Thyroid gland (tissue), 4 donors: ENCODE measurements at regions not wholly inside any gene's neighbourhood (a gene's known extent, or its start where the extent isn't known, plus 50 kb on each side); places are given as distances from the start of the nearest gene placed in this dataset.

ENCODE experiments used
- POLR2A ChIP-seq, 2 donors: fragments of 450-650 bp; IDR thresholded peaks; one replicate each; pipeline ENCODE4 v1.6.1; 2017; ENCODE audit warnings: antibody characterized with exemption in 2 of 2, mild to moderate bottlenecking in 2 of 2, moderate library complexity in 1 of 2
- TF ChIP-seq, protein P1 (sequence below), 6 experiments: fragments of 200-600 bp in 3 of 6; fragments of 450-650 bp in 3 of 6; sonication (generic) in 3 of 6; IDR thresholded peaks; one replicate each; pipeline ENCODE4 v1.5.1; 2016 to 2019; ENCODE audit warnings: antibody characterized with exemption in 6 of 6, mild to moderate bottlenecking in 2 of 6, inconsistent platforms in 1 of 6, moderate library complexity in 1 of 6

DNA sequence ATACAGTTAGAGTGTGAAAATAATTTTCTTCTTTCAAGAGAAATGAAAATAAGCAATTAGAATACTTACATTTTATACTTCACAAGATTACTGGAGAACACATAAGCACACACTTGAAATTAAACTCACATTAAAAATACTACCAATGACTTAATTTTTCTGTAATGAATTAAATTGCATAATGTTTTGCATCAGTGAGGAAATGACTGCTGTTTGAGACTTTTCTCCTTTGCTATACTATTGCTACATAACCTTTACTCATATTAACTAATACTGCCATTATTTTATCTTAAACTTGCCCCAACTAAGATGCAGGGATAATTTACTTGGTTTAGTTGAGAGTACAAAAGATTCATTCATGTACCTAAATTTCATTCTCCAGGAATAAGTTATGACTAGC, 590.9 kb downstream of the ARAP2 start:
- TF ChIP-seq, protein P1, sequence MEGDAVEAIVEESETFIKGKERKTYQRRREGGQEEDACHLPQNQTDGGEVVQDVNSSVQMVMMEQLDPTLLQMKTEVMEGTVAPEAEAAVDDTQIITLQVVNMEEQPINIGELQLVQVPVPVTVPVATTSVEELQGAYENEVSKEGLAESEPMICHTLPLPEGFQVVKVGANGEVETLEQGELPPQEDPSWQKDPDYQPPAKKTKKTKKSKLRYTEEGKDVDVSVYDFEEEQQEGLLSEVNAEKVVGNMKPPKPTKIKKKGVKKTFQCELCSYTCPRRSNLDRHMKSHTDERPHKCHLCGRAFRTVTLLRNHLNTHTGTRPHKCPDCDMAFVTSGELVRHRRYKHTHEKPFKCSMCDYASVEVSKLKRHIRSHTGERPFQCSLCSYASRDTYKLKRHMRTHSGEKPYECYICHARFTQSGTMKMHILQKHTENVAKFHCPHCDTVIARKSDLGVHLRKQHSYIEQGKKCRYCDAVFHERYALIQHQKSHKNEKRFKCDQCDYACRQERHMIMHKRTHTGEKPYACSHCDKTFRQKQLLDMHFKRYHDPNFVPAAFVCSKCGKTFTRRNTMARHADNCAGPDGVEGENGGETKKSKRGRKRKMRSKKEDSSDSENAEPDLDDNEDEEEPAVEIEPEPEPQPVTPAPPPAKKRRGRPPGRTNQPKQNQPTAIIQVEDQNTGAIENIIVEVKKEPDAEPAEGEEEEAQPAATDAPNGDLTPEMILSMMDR (IDR thresholded peaks at IDR 0.05) = no peak
- no peak for TF ChIP-seq POLR2A (IDR thresholded peaks at IDR 0.05)
